GM18505 (cell line): ENCODE measurements at regions not wholly inside any gene's neighbourhood (a gene's known extent, or its start where the extent isn't known, plus 50 kb on each side); places are given as distances from the start of the nearest gene placed in this dataset.

Experiments used
- ATAC-seq: cut with Tn5 transposase; IDR thresholded peaks from one replicate; pipeline ENCODE4 v1.9.1; 2021; ENCODE audit not compliant: unreplicated experiment
- POLR2A ChIP-seq: IDR thresholded peaks from 4 replicates; pipeline ENCODE4 v1.6.1; 2011; ENCODE audit warnings: borderline replicate concordance; ENCODE audit not compliant: insufficient read depth, insufficient read length; ENCODE audit errors: extremely low read depth

- no peak for TF ChIP-seq POLR2A
These were observed 220.5 kb upstream of the CADM1 start for GRCh38 chr11:115724666-115725065.

GRCh38 chr11:115722711-115723110 is 218.5 kb upstream of the CADM1 start:
- ATAC-seq, result no peak

More at GRCh38 chr11:115724666-115725065, 220.5 kb upstream of the CADM1 start:
- ATAC-seq, result no peak

GRCh38 chr11:115721296-115721995 is 217.2 kb upstream of the CADM1 start:
- ATAC-seq, result no peak
- TF ChIP-seq POLR2A, result no peak

More at GRCh38 chr11:115722711-115723110, 218.5 kb upstream of the CADM1 start:
- TF ChIP-seq POLR2A, result no peak

- ATAC-seq, result no peak
- no peak for TF ChIP-seq POLR2A
These were observed 216.5 kb upstream of the CADM1 start for GRCh38 chr11:115720602-115721245.

- TF ChIP-seq POLR2A, result no peak
- ATAC-seq, result no peak
These were observed 214.7 kb upstream of the CADM1 start for GRCh38 chr11:115718945-115719344.

- TF ChIP-seq POLR2A, result no peak
- no peak for ATAC-seq
These were observed 213.9 kb upstream of the CADM1 start for GRCh38 chr11:115718106-115718505.

- no peak for ATAC-seq
- TF ChIP-seq POLR2A, result no peak
These were observed 212.7 kb upstream of the CADM1 start for GRCh38 chr11:115716601-115717529.

GRCh38 chr11:115716080-115716479 is 211.9 kb upstream of the CADM1 start:
- no peak for ATAC-seq
- TF ChIP-seq POLR2A, result no peak

GRCh38 chr11:115715251-115715770 is 211.1 kb upstream of the CADM1 start:
- no peak for TF ChIP-seq POLR2A
- no peak for ATAC-seq

GRCh38 chr11:115712296-115712695 is 208.1 kb upstream of the CADM1 start:
- no peak for ATAC-seq
- TF ChIP-seq POLR2A, result no peak

- no peak for TF ChIP-seq POLR2A
- ATAC-seq, result no peak
These were observed 206.8 kb upstream of the CADM1 start for GRCh38 chr11:115710980-115711379.

GRCh38 chr11:115710426-115710825 is 206.2 kb upstream of the CADM1 start:
- no peak for ATAC-seq
- no peak for TF ChIP-seq POLR2A

- ATAC-seq, result no peak
These were observed 205.1 kb upstream of the CADM1 start for GRCh38 chr11:115709297-115709696.

More at GRCh38 chr11:115709297-115709696, 205.1 kb upstream of the CADM1 start:
- no peak for TF ChIP-seq POLR2A
